Bronchial epithelial cell (primary cell): ENCODE measurements at regions not wholly inside any gene's neighbourhood (a gene's known extent, or its start where the extent isn't known, plus 50 kb on each side); places are given as distances from the start of the nearest gene placed in this dataset.

Source experiments
- DNase-seq: peaks from one replicate; pipeline ENCODE4 v3.0.0-alpha.2; 2010; ENCODE audit warnings: low read depth
- FAIRE-seq: peaks from 2 replicates; lab custom pipeline; 2011; peaks lifted over from hg19 to GRCh38; lab: Jason Lieb, UNC
- H3K27me3 ChIP-seq: 2 replicates; pipeline ENCODE4 v1.5.1; 2011; ENCODE audit warnings: low read length; ENCODE audit not compliant: control insufficient read depth, insufficient read depth
- H3K36me3 ChIP-seq: 2 replicates; pipeline ENCODE4 v1.5.1; 2011; ENCODE audit warnings: low read length; ENCODE audit not compliant: control insufficient read depth, insufficient read depth
- H3K4me3 ChIP-seq: 2 replicates; pipeline ENCODE4 v1.5.1; 2011; ENCODE audit warnings: mild to moderate bottlenecking, low read depth, low read length, control low read depth
- CTCF ChIP-seq: IDR thresholded peaks from 2 replicates; pipeline ENCODE4 v1.5.1; 2011; ENCODE audit warnings: mild to moderate bottlenecking, moderate library complexity, low read length, control low read depth, inconsistent platforms; ENCODE audit not compliant: insufficient read depth, severe bottlenecking

- FAIRE-seq = peak; percentile 73
- H3K27me3 ChIP-seq = no peaks in the 10 kb centered on the region
- DNase-seq = peak; percentile 84
- H3K36me3 ChIP-seq = no peaks in the 10 kb centered on the region
- no peak for TF ChIP-seq CTCF
- H3K4me3 ChIP-seq = no peak overlapping the region
These were observed 88.0 kb upstream of the JAG1 start for GRCh38 chr20:10761786-10762185.

- DNase-seq (no peak), FAIRE-seq (no peak)
- H3K27me3 ChIP-seq = no peaks in the 10 kb centered on the region
- TF ChIP-seq CTCF = no peak
- no peaks in the 10 kb centered on the region for H3K36me3 ChIP-seq
- H3K4me3 ChIP-seq = no peak overlapping the region
These were observed 88.4 kb upstream of the JAG1 start for GRCh38 chr20:10762216-10762615.

GRCh38 chr20:10763112-10763511 lies 89.3 kb upstream of the JAG1 start:
- no peaks in the 10 kb centered on the region for H3K36me3 ChIP-seq
- no peaks in the 10 kb centered on the region for H3K27me3 ChIP-seq
- no peak overlapping the region for H3K4me3 ChIP-seq
- FAIRE-seq (no peak), DNase-seq (no peak)
- TF ChIP-seq CTCF = no peak

GRCh38 chr20:10769700-10770099 lies 95.9 kb upstream of the JAG1 start:
- H3K36me3 ChIP-seq = no peaks in the 10 kb centered on the region
- DNase-seq (peak; percentile 78), FAIRE-seq (no peak)
- TF ChIP-seq CTCF = no peak
- no peak overlapping the region for H3K4me3 ChIP-seq
- no peaks in the 10 kb centered on the region for H3K27me3 ChIP-seq

- H3K36me3 ChIP-seq = no peaks in the 10 kb centered on the region
- FAIRE-seq (no peak), DNase-seq (no peak)
- no peak for TF ChIP-seq CTCF
- H3K4me3 ChIP-seq = no peak overlapping the region
- H3K27me3 ChIP-seq = no peaks in the 10 kb centered on the region
These were observed 97.0 kb upstream of the JAG1 start for GRCh38 chr20:10770753-10771152.

GRCh38 chr20:10771435-10772140 lies 97.8 kb upstream of the JAG1 start:
- Histone ChIP-seq H3K27me3 (no peaks in the 10 kb centered on the region), H3K36me3 (no peaks in the 10 kb centered on the region), H3K4me3 (no peak overlapping the region)
- DNase-seq = peak; percentile 91
- TF ChIP-seq CTCF = no peak
- FAIRE-seq = no peak
